ENCODE measurements at regions not wholly inside any gene's neighbourhood (a gene's known extent, or its start where the extent isn't known, plus 50 kb on each side); places are given as distances from the start of the nearest gene placed in this dataset.
"Not testable (repeated sequence)": the region's sequence is repeated elsewhere in the genome, so short reads cannot be mapped to it uniquely, and the experiment has no call there.

DNA sequence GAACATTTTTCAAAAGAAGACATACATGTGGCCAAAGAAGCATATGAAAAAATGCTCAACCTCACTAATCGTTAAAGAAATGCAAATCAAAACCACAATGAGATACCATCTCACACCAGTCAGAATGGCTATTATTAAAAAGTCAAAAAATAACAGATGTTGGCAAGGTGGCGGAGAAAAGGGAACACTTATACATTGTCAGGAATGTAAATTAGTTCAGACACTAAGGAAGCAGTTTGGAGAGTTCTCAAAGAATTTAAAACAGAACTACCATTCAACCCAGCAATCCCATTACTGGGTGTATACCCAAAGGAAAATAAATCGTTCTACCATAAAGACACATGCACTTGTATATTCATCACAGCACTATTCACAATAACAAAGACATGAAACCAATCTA lies 106.9 kb downstream of the APTX start:
- DNase-seq, result not testable (repeated sequence)

- peak; percentile 86 for DNase-seq
Measured at GRCh38 chr9:32899181-32899580, 102.2 kb downstream of the APTX start.

DNA sequence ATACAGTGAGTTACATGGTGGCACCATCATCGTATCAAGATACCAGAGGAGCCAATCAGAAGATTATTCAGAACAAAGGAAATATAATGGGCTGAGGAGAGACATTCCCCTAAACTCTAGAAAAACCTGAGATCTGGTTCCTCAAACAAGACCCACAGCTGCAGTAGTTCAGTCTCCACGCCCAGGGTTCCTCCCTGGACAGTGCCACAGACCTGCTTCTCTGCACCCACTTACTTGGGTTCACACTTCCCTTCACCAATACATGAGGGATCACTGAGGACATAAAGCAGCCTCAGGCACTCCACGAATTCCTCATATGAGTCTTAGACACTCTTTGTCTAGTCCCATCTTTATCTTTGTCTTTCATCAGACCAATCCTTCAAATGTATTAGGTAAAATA lies 101.7 kb downstream of the APTX start:
- DNase-seq, result no peak

DNA sequence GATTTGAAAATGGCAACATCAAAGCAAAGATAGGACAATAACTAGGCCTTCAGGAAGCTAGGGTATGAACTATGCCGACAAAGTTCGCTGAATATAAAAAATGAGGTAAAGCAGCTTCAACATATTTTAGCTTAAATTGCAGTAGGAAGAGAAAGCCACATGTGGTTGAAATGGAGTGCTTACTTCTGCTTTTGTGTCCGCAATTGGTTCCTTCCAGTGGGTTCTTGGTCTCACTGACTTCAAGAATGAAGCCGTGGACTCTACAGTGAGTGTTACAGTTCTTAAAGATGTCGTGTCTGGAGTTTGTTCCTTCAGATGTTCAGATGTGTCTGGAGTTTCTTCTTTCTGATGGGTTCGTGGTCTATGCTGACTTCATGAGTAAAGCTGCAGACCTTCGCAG lies 95.2 kb downstream of the APTX start:
- DNase-seq, result peak; percentile 70

DNA sequence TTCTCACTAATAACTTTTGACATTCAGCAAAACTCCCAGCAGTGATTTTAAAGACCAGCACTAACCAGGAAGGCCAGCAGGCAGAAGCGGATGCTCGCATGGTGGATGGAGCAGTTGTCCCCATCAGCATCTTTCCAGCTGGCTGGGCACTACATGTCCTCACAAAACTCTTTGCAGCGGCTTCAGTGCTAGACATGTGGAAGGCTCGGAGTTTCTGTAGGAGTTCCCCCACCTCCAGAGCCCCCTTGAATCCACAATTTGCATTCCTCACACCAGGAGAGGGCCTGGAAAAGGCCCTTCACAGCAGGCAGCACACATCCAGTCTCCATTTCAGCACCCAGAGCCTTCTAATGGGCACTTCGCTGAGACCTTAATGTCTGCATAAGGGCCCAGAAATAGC lies 85.6 kb downstream of the APTX start:
- no peak for DNase-seq

DNA sequence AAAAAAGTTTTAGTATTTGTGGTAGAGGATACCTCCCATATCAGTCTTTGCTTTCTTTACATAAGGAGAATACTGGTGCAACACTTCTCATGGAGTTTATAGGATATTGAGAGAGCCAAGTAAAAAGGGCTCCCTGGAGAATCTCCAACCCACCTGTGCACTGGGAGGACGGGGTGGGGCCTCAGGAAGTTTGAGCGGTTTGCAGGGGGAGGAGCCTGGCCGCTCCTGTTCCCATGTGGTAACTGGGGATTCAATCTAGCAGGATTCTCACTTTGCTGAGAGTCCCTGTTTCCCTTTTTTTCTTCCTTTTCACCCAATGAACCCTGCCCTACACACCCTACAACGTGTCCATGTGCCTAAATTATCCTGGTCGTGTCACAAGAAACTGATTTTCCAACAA lies 82.8 kb downstream of the APTX start:
- no peak for DNase-seq

Data from suppressor macrophage treated with lipopolysaccharide for 4 hours (primary cell).